Peyer's patch (tissue), 4 donors: ENCODE measurements at regions not wholly inside any gene's neighbourhood (a gene's known extent, or its start where the extent isn't known, plus 50 kb on each side); places are given as distances from the start of the nearest gene placed in this dataset.

Experiments used
- CTCF ChIP-seq, 6 experiments: fragments of 450-650 bp in 4 of 6; fragments of 200-600 bp in 2 of 6; sonication (generic) in 1 of 6; IDR thresholded peaks; one replicate each; pipeline ENCODE4 v1.5.1; 2017 to 2019; ENCODE audit warnings: antibody characterized with exemption in 6 of 6, mild to moderate bottlenecking in 3 of 6, moderate library complexity in 1 of 6
- POLR2A ChIP-seq, 2 donors: fragments of 450-650 bp; IDR thresholded peaks; one replicate each; pipeline ENCODE4 v1.5.1; 2017; ENCODE audit warnings: antibody characterized with exemption in 2 of 2, mild to moderate bottlenecking in 2 of 2, moderate library complexity in 2 of 2

- TF ChIP-seq POLR2A (IDR thresholded peaks at IDR 0.05) (no peak), CTCF (IDR thresholded peaks at IDR 0.05) (no peak)
Observed at GRCh38 chr7:113491305-113491704, 373.0 kb upstream of the SMIM30 start.
